Astrocyte (in vitro differentiated cells and primary cell): ENCODE measurements at regions not wholly inside any gene's neighbourhood (a gene's known extent, or its start where the extent isn't known, plus 50 kb on each side); places are given as distances from the start of the nearest gene placed in this dataset.

Experiments used
- EZH2 ChIP-seq: IDR thresholded peaks from 2 replicates; pipeline ENCODE4 v1.6.1; 2012; ENCODE audit warnings: mild to moderate bottlenecking, low read length, inconsistent platforms; ENCODE audit not compliant: insufficient read depth
- TF ChIP-seq, protein P1 (sequence below): IDR thresholded peaks from 2 replicates; pipeline ENCODE4 v1.5.1; 2011; ENCODE audit warnings: low read depth, mild to moderate bottlenecking, inconsistent platforms, low read length, moderate library complexity; ENCODE audit not compliant: insufficient read depth

DNA sequence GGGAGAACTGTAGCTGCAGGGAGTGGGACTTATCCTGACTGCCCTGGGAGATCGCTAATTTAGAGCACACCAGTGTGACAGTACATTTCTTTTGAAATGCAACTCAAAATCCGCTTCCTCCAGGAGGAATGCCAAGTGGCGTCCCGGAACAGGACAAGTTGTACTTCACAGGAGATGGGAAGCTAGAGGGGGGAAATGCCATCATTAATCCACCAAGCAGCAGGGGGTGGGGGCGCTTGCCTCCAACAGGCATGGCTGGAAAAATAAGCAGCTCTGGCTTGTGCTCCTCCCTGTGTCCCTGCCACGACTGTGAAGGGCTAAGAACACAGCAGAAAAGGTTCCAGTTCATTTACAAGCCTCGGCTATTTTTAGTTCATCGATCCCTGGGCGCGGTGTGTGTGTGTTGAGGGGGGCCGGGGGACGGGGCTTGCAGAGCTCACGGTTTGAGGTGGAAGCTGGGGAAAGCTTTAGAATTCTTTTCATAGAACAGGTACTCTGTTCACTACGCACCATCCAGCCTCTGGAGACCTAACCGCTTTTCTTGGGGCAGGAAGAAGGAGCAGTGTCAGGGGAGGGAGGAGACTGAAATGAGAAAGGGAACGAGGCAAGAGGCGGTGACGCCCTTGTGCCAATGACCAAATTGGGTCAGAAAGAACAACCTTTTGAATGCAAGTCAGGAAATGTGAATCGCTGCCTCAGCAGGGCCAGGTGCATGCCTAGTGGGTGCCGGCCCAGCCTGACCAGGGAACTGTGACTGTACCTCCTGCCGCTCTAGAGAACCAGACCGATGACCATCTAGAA lies 51.8 kb upstream of the DGKG start:
- TF ChIP-seq, protein P1, sequence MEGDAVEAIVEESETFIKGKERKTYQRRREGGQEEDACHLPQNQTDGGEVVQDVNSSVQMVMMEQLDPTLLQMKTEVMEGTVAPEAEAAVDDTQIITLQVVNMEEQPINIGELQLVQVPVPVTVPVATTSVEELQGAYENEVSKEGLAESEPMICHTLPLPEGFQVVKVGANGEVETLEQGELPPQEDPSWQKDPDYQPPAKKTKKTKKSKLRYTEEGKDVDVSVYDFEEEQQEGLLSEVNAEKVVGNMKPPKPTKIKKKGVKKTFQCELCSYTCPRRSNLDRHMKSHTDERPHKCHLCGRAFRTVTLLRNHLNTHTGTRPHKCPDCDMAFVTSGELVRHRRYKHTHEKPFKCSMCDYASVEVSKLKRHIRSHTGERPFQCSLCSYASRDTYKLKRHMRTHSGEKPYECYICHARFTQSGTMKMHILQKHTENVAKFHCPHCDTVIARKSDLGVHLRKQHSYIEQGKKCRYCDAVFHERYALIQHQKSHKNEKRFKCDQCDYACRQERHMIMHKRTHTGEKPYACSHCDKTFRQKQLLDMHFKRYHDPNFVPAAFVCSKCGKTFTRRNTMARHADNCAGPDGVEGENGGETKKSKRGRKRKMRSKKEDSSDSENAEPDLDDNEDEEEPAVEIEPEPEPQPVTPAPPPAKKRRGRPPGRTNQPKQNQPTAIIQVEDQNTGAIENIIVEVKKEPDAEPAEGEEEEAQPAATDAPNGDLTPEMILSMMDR: no peak
- TF ChIP-seq EZH2: no peak
